ENCODE measurements at regions not wholly inside any gene's neighbourhood (a gene's known extent, or its start where the extent isn't known, plus 50 kb on each side); places are given as distances from the start of the nearest gene placed in this dataset.

DNA sequence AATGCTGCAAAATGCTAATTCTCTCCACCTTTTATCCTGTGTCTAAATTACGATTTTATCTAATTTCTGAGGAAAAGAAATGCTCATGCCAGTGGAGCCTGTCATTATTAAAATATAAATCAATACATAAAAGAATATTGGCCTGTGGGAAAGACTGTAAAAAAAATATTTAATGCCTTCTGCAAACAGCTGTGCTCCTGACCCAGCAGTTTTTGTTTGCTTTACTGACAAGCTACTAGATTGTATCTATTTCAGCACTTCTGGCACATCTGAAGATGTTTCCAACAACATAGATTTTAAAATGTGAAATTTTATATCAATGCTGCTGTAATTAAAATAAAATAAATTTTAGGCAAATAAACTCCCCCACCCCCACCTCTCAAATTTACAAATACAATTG, 493.6 kb upstream of the AGTR1 start:
- H3K27me3 ChIP-seq (ENCODE audit: control insufficient read depth in 1 of 2, insufficient read depth in 2 of 2, low read length in 2 of 2), result no peaks in the 10 kb centered on the region
- H3K27me3 Mint-ChIP-seq, result no peaks in the 10 kb centered on the region
- no peaks in the 10 kb centered on the region for H3K4me1 ChIP-seq (ENCODE audit: insufficient read depth, low read length)
- no peaks in the 10 kb centered on the region for H3K36me3 Mint-ChIP-seq (ENCODE audit: low read depth)
- CTCF ChIA-PET, result no interaction called here
- no peaks in the 10 kb centered on the region for H3K36me3 ChIP-seq (ENCODE audit: insufficient read depth, low read length)
- H3K9me3 Mint-ChIP-seq, result peaks cover 9% of the 10 kb centered on the region
- H3K4me1 Mint-ChIP-seq (ENCODE audit: low read depth), result no peaks in the 10 kb centered on the region
- no peak for TF ChIP-seq CTCF (IDR thresholded peaks at IDR 0.05)
- no peak overlapping the region for H3K27ac ChIP-seq (ENCODE audit: low read depth in 1 of 2, low read length in 2 of 2)
- no peak overlapping the region for H3K4me3 ChIP-seq (ENCODE audit: low read length)
- intact Hi-C loops (cut with DNase I, micrococcal nuclease), result no loop called here
- no peak overlapping the region for H3K27ac Mint-ChIP-seq
- ATAC-seq (ENCODE audit: poor library complexity) (no peak), DNase-seq (no peak)
- POLR2A ChIA-PET, result interaction anchor here (0.5 kb wide), 1 partner anchor 1098 kb away, joined by 3 read pairs; no protein-coding TSS in a partner anchor
- H3K4me3 Mint-ChIP-seq, result no peak overlapping the region
- H3K9me3 ChIP-seq (ENCODE audit: control insufficient read depth in 1 of 2, insufficient read depth in 1 of 2, low read length in 2 of 2), result peaks cover 0 to 3% of the 10 kb centered on the region in 2 experiments

GRCh38 chr3:148205977-148206376, 491.7 kb upstream of the AGTR1 start:
- no peak for TF ChIP-seq CTCF (IDR thresholded peaks at IDR 0.05)
- intact Hi-C loops (cut with DNase I, micrococcal nuclease), result no loop called here
- CTCF ChIA-PET, result no interaction called here
- Mint-ChIP-seq H3K4me3 (no peak overlapping the region), H3K27ac (no peak overlapping the region), H3K36me3 (ENCODE audit: low read depth) (no peaks in the 10 kb centered on the region), H3K9me3 (peaks cover 3% of the 10 kb centered on the region), H3K27me3 (no peaks in the 10 kb centered on the region), H3K4me1 (ENCODE audit: low read depth) (no peaks in the 10 kb centered on the region)
- H3K4me1 ChIP-seq (ENCODE audit: insufficient read depth, low read length), result no peaks in the 10 kb centered on the region
- no peaks in the 10 kb centered on the region for H3K27me3 ChIP-seq (ENCODE audit: control insufficient read depth in 1 of 2, insufficient read depth in 2 of 2, low read length in 2 of 2)
- POLR2A ChIA-PET, result no interaction called here
- no peak overlapping the region for H3K27ac ChIP-seq (ENCODE audit: low read depth in 1 of 2, low read length in 2 of 2)
- H3K9me3 ChIP-seq (ENCODE audit: control insufficient read depth in 1 of 2, insufficient read depth in 1 of 2, low read length in 2 of 2), result peaks cover 0 to 3% of the 10 kb centered on the region in 2 experiments
- no peaks in the 10 kb centered on the region for H3K36me3 ChIP-seq (ENCODE audit: insufficient read depth, low read length)
- ATAC-seq (ENCODE audit: poor library complexity) (no peak), DNase-seq (no peak)
- no peak overlapping the region for H3K4me3 ChIP-seq (ENCODE audit: low read length)

DNA sequence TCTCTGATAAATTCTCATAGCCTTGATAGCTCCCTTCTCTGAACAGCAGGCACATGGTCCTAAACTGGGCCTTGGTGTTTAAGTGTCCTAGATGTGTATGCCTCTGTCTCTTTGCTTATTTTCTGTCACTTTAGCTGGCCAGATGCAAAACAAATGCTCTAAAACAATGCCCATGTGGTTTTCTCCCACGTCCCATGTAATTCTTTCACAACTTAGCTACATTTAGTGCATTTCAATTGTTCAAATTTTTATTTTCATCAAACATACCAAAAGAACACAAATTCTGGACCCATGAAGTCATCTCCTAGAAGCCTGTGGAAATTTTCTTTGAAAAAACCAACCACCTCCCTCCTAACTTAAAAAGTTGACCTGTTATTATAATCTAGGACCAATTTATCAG, 491.3 kb upstream of the AGTR1 start:
- DNase-seq (no peak), ATAC-seq (ENCODE audit: poor library complexity) (no peak)
- Histone ChIP-seq H3K27me3 (ENCODE audit: control insufficient read depth in 1 of 2, insufficient read depth in 2 of 2, low read length in 2 of 2) (no peaks in the 10 kb centered on the region), H3K9me3 (ENCODE audit: control insufficient read depth in 1 of 2, insufficient read depth in 1 of 2, low read length in 2 of 2) (peaks cover 0 to 3% of the 10 kb centered on the region in 2 experiments), H3K4me1 (ENCODE audit: insufficient read depth, low read length) (no peaks in the 10 kb centered on the region), H3K27ac (ENCODE audit: low read depth in 1 of 2, low read length in 2 of 2) (no peak overlapping the region), H3K36me3 (ENCODE audit: insufficient read depth, low read length) (no peaks in the 10 kb centered on the region), H3K4me3 (ENCODE audit: low read length) (no peak overlapping the region)
- Mint-ChIP-seq H3K9me3 (peaks cover 2% of the 10 kb centered on the region), H3K4me1 (ENCODE audit: low read depth) (no peaks in the 10 kb centered on the region), H3K27ac (no peak overlapping the region), H3K4me3 (no peak overlapping the region), H3K36me3 (ENCODE audit: low read depth) (no peaks in the 10 kb centered on the region), H3K27me3 (no peaks in the 10 kb centered on the region)
- ChIA-PET CTCF (no interaction called here), POLR2A (no interaction called here)
- intact Hi-C loops (cut with DNase I, micrococcal nuclease), result no loop called here
- TF ChIP-seq CTCF (IDR thresholded peaks at IDR 0.05), result no peak

Measured in CD4-positive, alpha-beta T cell (primary cell).